Liver (tissue), 8 donors: ENCODE measurements at regions not wholly inside any gene's neighbourhood (a gene's known extent, or its start where the extent isn't known, plus 50 kb on each side); places are given as distances from the start of the nearest gene placed in this dataset.

Source experiments
- DNase-seq: peaks from one replicate; pipeline ENCODE4 v3.0.0-alpha.2; 2017; ENCODE audit warnings: low spot score
- H3K27ac ChIP-seq, 2 donors: one replicate each; pipeline ENCODE4 v1.7.0; 2013; ENCODE audit warnings: inconsistent platforms in 2 of 2, low read length in 2 of 2, control low read depth in 1 of 2, low read depth in 1 of 2, mild to moderate bottlenecking in 1 of 2
- H3K27me3 ChIP-seq, 4 donors: one replicate each; pipeline versions ENCODE4 v1.6.1 to v1.7.0; 2013; ENCODE audit warnings: low read length in 3 of 4, inconsistent platforms in 1 of 4, mild to moderate bottlenecking in 1 of 4, moderate library complexity in 1 of 4; ENCODE audit not compliant: control insufficient read depth in 4 of 4, insufficient read depth in 4 of 4
- H3K36me3 ChIP-seq, 4 donors: one replicate each; pipeline versions ENCODE4 v1.6.1 to v1.7.0; 2013; ENCODE audit warnings: low read length in 3 of 4, mild to moderate bottlenecking in 3 of 4, low read depth in 1 of 4, moderate library complexity in 1 of 4; ENCODE audit not compliant: control insufficient read depth in 4 of 4, insufficient read depth in 3 of 4
- H3K4me1 ChIP-seq, 4 donors: one replicate each; pipeline versions ENCODE4 v1.6.1 to v1.7.0; 2013; ENCODE audit warnings: low read length in 3 of 4, mild to moderate bottlenecking in 3 of 4, moderate library complexity in 1 of 4; ENCODE audit not compliant: control insufficient read depth in 4 of 4, insufficient read depth in 4 of 4
- H3K4me3 ChIP-seq, 3 donors: one replicate each; pipeline versions ENCODE4 v1.6.1 to v1.7.0; 2013; ENCODE audit warnings: low read length in 3 of 3, control low read depth in 1 of 3, low read depth in 1 of 3, mild to moderate bottlenecking in 1 of 3
- H3K9ac ChIP-seq, 2 donors: one replicate each; pipeline ENCODE4 v1.7.0; 2013; ENCODE audit warnings: low read length in 2 of 2, mild to moderate bottlenecking in 2 of 2, moderate library complexity in 2 of 2, control low read depth in 1 of 2, low read depth in 1 of 2
- H3K9me3 ChIP-seq, 4 donors: one replicate each; pipeline versions ENCODE4 v1.6.1 to v1.7.0; 2013; ENCODE audit warnings: low read length in 3 of 4; ENCODE audit not compliant: control insufficient read depth in 4 of 4
- ATF3 ChIP-seq: IDR thresholded peaks from 2 replicates; pipeline ENCODE4 v1.6.1; 2016; ENCODE audit warnings: antibody characterized with exemption
- CTCF ChIP-seq: fragments of 150-350 bp; IDR thresholded peaks from 2 replicates; pipeline ENCODE4 v1.5.1; 2017; ENCODE audit warnings: improper control_type of control experiment, low read depth, low read length; ENCODE audit not compliant: missing input control
- EGR1 ChIP-seq, 2 donors: IDR thresholded peaks; 2 replicates each; pipeline ENCODE4 v1.6.1; 2016 to 2018; ENCODE audit warnings: antibody characterized with exemption in 2 of 2, low read depth in 2 of 2
- FOXA1 ChIP-seq: IDR thresholded peaks from 2 replicates; pipeline ENCODE4 v1.6.1; 2016; ENCODE audit warnings: antibody characterized with exemption
- FOXA2 ChIP-seq: IDR thresholded peaks from 2 replicates; pipeline ENCODE4 v1.6.1; 2016; ENCODE audit warnings: antibody characterized with exemption
- GABPA ChIP-seq, 2 donors: IDR thresholded peaks in 1 of 2; conservative IDR thresholded peaks in 1 of 2; 2 replicates each; pipeline ENCODE4 v1.6.1; 2016; ENCODE audit warnings: antibody characterized with exemption in 2 of 2, mild to moderate bottlenecking in 1 of 2, moderate library complexity in 1 of 2
- HNF4A ChIP-seq, 2 donors: conservative IDR thresholded peaks; 2 replicates each; pipeline ENCODE4 v1.6.1; 2016; ENCODE audit warnings: antibody characterized with exemption in 2 of 2, mild to moderate bottlenecking in 2 of 2
- HNF4G ChIP-seq: IDR thresholded peaks from 2 replicates; pipeline ENCODE4 v1.6.1; 2016; ENCODE audit warnings: antibody characterized with exemption
- JUND ChIP-seq, 2 donors: IDR thresholded peaks; 2 replicates each; pipeline ENCODE4 v1.6.1; 2016; ENCODE audit warnings: antibody characterized with exemption in 2 of 2
- NR2F2 ChIP-seq: IDR thresholded peaks from 2 replicates; pipeline ENCODE4 v1.6.1; 2016; ENCODE audit warnings: antibody characterized with exemption
- RAD21 ChIP-seq, 2 donors: IDR thresholded peaks; 2 replicates each; pipeline ENCODE4 v1.6.1; 2016; ENCODE audit warnings: antibody characterized with exemption in 2 of 2, mild to moderate bottlenecking in 2 of 2
- RXRA ChIP-seq, 2 donors: IDR thresholded peaks; 2 replicates each; pipeline ENCODE4 v1.6.1; 2017 to 2018; ENCODE audit warnings: antibody characterized with exemption in 2 of 2, mild to moderate bottlenecking in 1 of 2
- SP1 ChIP-seq: IDR thresholded peaks from 2 replicates; pipeline ENCODE4 v1.6.1; 2018; ENCODE audit warnings: antibody characterized with exemption, mild to moderate bottlenecking
- TAF1 ChIP-seq: conservative IDR thresholded peaks from 2 replicates; pipeline ENCODE4 v1.6.1; 2016; ENCODE audit warnings: antibody characterized with exemption, mild to moderate bottlenecking
- YY1 ChIP-seq: IDR thresholded peaks from 2 replicates; pipeline ENCODE4 v1.6.1; 2016; ENCODE audit warnings: antibody characterized with exemption, mild to moderate bottlenecking
- ZBTB33 ChIP-seq: IDR thresholded peaks from 2 replicates; pipeline ENCODE4 v1.6.1; 2016; ENCODE audit warnings: antibody characterized with exemption
- WGBS: extraction: QIAGEN DNeasy Blood & Tissue Kit; methylation state at CpG from one replicate; pipeline ENCODE4 v1.1.7; 2013; 5-methylcytosine and 5-hydroxymethylcytosine counted together
- TF ChIP-seq, protein P1 (sequence below): IDR thresholded peaks from 2 replicates; pipeline ENCODE4 v1.6.1; 2016; ENCODE audit warnings: antibody characterized with exemption
- TF ChIP-seq, protein P2 (sequence below): IDR thresholded peaks from 2 replicates; pipeline ENCODE4 v1.6.1; 2016; ENCODE audit warnings: antibody characterized with exemption, mild to moderate bottlenecking
- donor health status: healthy.
- donor health status: healthy.
- donor health status: healthy.
- donor health status: healthy.
- donor health status: healthy.

GRCh38 chrX:42484233-42484632 lies 293.7 kb downstream of the PPP1R2C start:
- TF ChIP-seq ZBTB33: no peak
- no peak for TF ChIP-seq ATF3
- TF ChIP-seq YY1: no peak
- TF ChIP-seq, protein P1, sequence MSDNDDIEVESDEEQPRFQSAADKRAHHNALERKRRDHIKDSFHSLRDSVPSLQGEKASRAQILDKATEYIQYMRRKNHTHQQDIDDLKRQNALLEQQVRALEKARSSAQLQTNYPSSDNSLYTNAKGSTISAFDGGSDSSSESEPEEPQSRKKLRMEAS: no peak
- TF ChIP-seq HNF4G: no peak
- TF ChIP-seq TAF1: no peak
- no peak for TF ChIP-seq NR2F2
- no peak for TF ChIP-seq FOXA2

DNA sequence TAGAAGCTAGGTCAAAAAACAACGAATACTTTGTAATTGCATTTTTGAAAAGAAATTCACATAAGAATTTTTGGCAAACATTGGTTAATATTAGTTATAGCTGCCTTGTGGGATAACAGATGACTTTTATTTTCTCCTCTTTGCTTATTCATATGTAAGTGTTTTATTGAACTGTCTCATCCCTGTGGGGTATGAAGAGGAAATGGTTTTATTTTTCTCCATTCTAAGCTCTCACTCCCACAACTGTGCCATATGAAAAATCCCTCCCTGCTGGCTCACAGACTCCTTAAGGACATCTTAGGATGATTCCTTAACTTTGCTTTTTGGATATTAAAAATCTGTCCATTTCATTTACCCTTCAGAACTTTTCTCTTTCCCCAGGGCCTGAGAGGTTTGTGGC lies 300.6 kb downstream of the PPP1R2C start:
- Histone ChIP-seq H3K4me3 (no peak overlapping the region), H3K36me3 (no peaks in the 10 kb centered on the region), H3K27me3 (no peaks in the 10 kb centered on the region), H3K4me1 (no peaks in the 10 kb centered on the region), H3K27ac (no peak overlapping the region), H3K9ac (no peak overlapping the region), H3K9me3 (no peaks in the 10 kb centered on the region)
- WGBS: 98% methylated on average over 1 of the region's 1 CpG
- TF ChIP-seq HNF4A (conservative IDR thresholded peaks at IDR 0.05) (no peak), FOXA1 (no peak), FOXA2 (no peak), CTCF (no peak), SP1 (no peak), JUND (IDR thresholded peaks at IDR 0.05) (no peak), TAF1 (no peak), GABPA (IDR thresholded peaks at IDR 0.05 in 1 of 2, conservative IDR thresholded peaks at IDR 0.05 in 1 of 2) (no peak), ZBTB33 (no peak), RXRA (IDR thresholded peaks at IDR 0.05) (no peak), EGR1 (IDR thresholded peaks at IDR 0.05; ENCODE audit: low read depth in 2 of 2) (no peak), YY1 (no peak), NR2F2 (no peak), ATF3 (no peak), RAD21 (IDR thresholded peaks at IDR 0.05) (no peak), HNF4G (no peak)
- TF ChIP-seq, protein P1: no peak
- TF ChIP-seq, protein P2, sequence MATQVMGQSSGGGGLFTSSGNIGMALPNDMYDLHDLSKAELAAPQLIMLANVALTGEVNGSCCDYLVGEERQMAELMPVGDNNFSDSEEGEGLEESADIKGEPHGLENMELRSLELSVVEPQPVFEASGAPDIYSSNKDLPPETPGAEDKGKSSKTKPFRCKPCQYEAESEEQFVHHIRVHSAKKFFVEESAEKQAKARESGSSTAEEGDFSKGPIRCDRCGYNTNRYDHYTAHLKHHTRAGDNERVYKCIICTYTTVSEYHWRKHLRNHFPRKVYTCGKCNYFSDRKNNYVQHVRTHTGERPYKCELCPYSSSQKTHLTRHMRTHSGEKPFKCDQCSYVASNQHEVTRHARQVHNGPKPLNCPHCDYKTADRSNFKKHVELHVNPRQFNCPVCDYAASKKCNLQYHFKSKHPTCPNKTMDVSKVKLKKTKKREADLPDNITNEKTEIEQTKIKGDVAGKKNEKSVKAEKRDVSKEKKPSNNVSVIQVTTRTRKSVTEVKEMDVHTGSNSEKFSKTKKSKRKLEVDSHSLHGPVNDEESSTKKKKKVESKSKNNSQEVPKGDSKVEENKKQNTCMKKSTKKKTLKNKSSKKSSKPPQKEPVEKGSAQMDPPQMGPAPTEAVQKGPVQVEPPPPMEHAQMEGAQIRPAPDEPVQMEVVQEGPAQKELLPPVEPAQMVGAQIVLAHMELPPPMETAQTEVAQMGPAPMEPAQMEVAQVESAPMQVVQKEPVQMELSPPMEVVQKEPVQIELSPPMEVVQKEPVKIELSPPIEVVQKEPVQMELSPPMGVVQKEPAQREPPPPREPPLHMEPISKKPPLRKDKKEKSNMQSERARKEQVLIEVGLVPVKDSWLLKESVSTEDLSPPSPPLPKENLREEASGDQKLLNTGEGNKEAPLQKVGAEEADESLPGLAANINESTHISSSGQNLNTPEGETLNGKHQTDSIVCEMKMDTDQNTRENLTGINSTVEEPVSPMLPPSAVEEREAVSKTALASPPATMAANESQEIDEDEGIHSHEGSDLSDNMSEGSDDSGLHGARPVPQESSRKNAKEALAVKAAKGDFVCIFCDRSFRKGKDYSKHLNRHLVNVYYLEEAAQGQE: no peak
- no peak for DNase-seq

More at GRCh38 chrX:42484233-42484632, 293.7 kb downstream of the PPP1R2C start:
- Histone ChIP-seq H3K4me3 (no peak overlapping the region), H3K36me3 (no peaks in the 10 kb centered on the region), H3K4me1 (no peaks in the 10 kb centered on the region), H3K27ac (no peak overlapping the region), H3K9me3 (no peaks in the 10 kb centered on the region), H3K9ac (no peak overlapping the region), H3K27me3 (no peaks in the 10 kb centered on the region)
- 95% methylated on average over 1 of the region's 1 CpG for WGBS
- DNase-seq: no peak
